K562 (cell line): ENCODE measurements at regions not wholly inside any gene's neighbourhood (a gene's known extent, or its start where the extent isn't known, plus 50 kb on each side); places are given as distances from the start of the nearest gene placed in this dataset.

Experiments used
- ATAC-seq: fragments of 200-7000 bp; cut with Tn5 transposase; 3 replicates; pipeline ENCODE4 v1.9.1; 2020; ENCODE audit warnings: moderate library complexity
- BruUV-seq: library from RNA; stranded (reverse); fragments of 400-500 nt; replicated peaks from 2 replicates; lab custom pipeline; 2021; lab: Mats Ljungman, UMichigan
- CTCF ChIA-PET: fragments of 300-600 bp; formaldehyde crosslinking; extraction: SDS; loops from one replicate; lab custom pipeline; 2021; ENCODE audit warnings: low intra/inter-chr PET ratio; lab: Yijun Ruan, JAX
- POLR2A ChIA-PET: fragments of 300-600, 350-650 bp; sonication (Branson Sonifier 250); formaldehyde crosslinking; extraction: SDS; loops from one replicate; lab custom pipeline; 2021; ENCODE audit warnings: antibody characterized with exemption, inconsistent platforms; lab: Yijun Ruan, JAX
- DNase-seq, 4 experiments: peaks; one replicate each; pipeline versions ENCODE4 v3.0.0 to v3.0.0-alpha.2; 2011 to 2018; ENCODE audit warnings: low spot score in 3 of 4, mixed read lengths in 3 of 4; ENCODE audit errors: extremely low read depth in 1 of 4
- FAIRE-seq: peaks from 2 replicates; lab custom pipeline; 2011; peaks lifted over from hg19 to GRCh38; lab: Jason Lieb, UNC
- H2AFZ ChIP-seq: 2 replicates; pipeline ENCODE4 v1.6.0; 2011; ENCODE audit warnings: low read depth, low read length, control low read depth, inconsistent platforms
- H3K27ac ChIP-seq: fragments of 200-600 bp; 3 replicates; pipeline ENCODE4 v1.8.0; 2011; ENCODE audit warnings: low read depth, mild to moderate bottlenecking, control low read depth, inconsistent platforms, low read length, moderate library complexity, mixed read lengths; ENCODE audit errors: extremely low read depth
- H3K27me3 ChIP-seq, 2 experiments: fragments of 300-600 bp in 1 of 2; 2 replicates in 1 of 2; 3 replicates in 1 of 2; pipeline versions ENCODE4 v1.6.0 to v1.8.0; 2011; ENCODE audit warnings: inconsistent platforms in 2 of 2, low read length in 2 of 2, mild to moderate bottlenecking in 1 of 2, mixed read lengths in 1 of 2, moderate library complexity in 1 of 2; ENCODE audit not compliant: control insufficient read depth in 2 of 2, insufficient read depth in 2 of 2
- H3K36me3 ChIP-seq: fragments of 300-600 bp; 3 replicates; pipeline ENCODE4 v1.8.0; 2011; ENCODE audit warnings: mild to moderate bottlenecking, low read length, inconsistent platforms; ENCODE audit not compliant: control insufficient read depth, insufficient read depth
- H3K4me1 ChIP-seq, 2 experiments: fragments of 200-600 bp in 1 of 2; replicated peaks in 1 of 2; 2 replicates in 1 of 2; 3 replicates in 1 of 2; pipeline versions ENCODE4 v1.5.1 to v1.8.0; 2011; ENCODE audit warnings: inconsistent platforms in 2 of 2, low read length in 2 of 2, mild to moderate bottlenecking in 1 of 2, mixed read lengths in 1 of 2, moderate library complexity in 1 of 2; ENCODE audit not compliant: control insufficient read depth in 2 of 2, insufficient read depth in 2 of 2
- H3K4me2 ChIP-seq: 2 replicates; pipeline ENCODE4 v1.6.1; 2011; ENCODE audit warnings: low read length, control low read depth, inconsistent platforms, mixed read lengths; ENCODE audit not compliant: insufficient read depth
- H3K4me3 ChIP-seq: fragments of 200-600 bp; sonication (generic), shearing (Covaris generic); 2 replicates; pipeline ENCODE4 v1.5.1; 2016; ENCODE audit warnings: control low read depth, inconsistent platforms
- H3K79me2 ChIP-seq: fragments of 200-600 bp; 3 replicates; pipeline ENCODE4 v1.8.0; 2011; ENCODE audit warnings: low read length, inconsistent platforms; ENCODE audit not compliant: control insufficient read depth, insufficient read depth
- H3K9ac ChIP-seq, 2 experiments: 2 replicates each; pipeline versions ENCODE4 v1.6.0 to v1.6.1; 2011; ENCODE audit warnings: low read depth in 2 of 2, low read length in 2 of 2, control low read depth in 1 of 2, inconsistent platforms in 1 of 2, mild to moderate bottlenecking in 1 of 2, mixed read lengths in 1 of 2; ENCODE audit not compliant: insufficient read depth in 1 of 2
- H3K9me1 ChIP-seq: one replicate; pipeline ENCODE4 v1.6.0; 2011; ENCODE audit warnings: inconsistent platforms, mild to moderate bottlenecking, low read length, moderate library complexity; ENCODE audit not compliant: control insufficient read depth, insufficient read depth
- H3K9me3 ChIP-seq: replicated peaks from 2 replicates; pipeline ENCODE4 v1.5.1; 2011; ENCODE audit warnings: low read depth, low read length, inconsistent platforms; ENCODE audit not compliant: control insufficient read depth, insufficient read depth
- H4K20me1 ChIP-seq: replicated peaks from 2 replicates; pipeline ENCODE4 v1.6.1; 2011; ENCODE audit warnings: low read length, inconsistent platforms, mixed read lengths; ENCODE audit not compliant: control insufficient read depth, insufficient read depth
- CBFA2T2 ChIP-seq: fragments of 450-650 bp; conservative IDR thresholded peaks from 2 replicates; pipeline ENCODE4 v1.6.1; 2017; ENCODE audit warnings: mild to moderate bottlenecking
- ELF4 ChIP-seq: fragments of 450-650 bp; formaldehyde crosslinking; IDR thresholded peaks from 2 replicates; pipeline ENCODE4 v1.4.0; 2022; ENCODE audit warnings: missing genetic modification characterization
- FOXA1 ChIP-seq: fragments of 450-650 bp; IDR thresholded peaks from 2 replicates; pipeline ENCODE4 v1.6.1; 2016; ENCODE audit warnings: mild to moderate bottlenecking, borderline replicate concordance
- HMG20A ChIP-seq: fragments of 450-650 bp; formaldehyde crosslinking; conservative IDR thresholded peaks from 2 replicates; pipeline ENCODE4 v1.4.0; 2020; ENCODE audit warnings: mild to moderate bottlenecking, mixed read lengths
- HMGXB4 ChIP-seq: sonication (generic); formaldehyde crosslinking; IDR thresholded peaks from 2 replicates; pipeline ENCODE4 v1.8.1; 2023; ENCODE audit warnings: mild to moderate bottlenecking, missing genetic modification reagents
- KAT2B ChIP-seq: IDR thresholded peaks from one replicate; pipeline ENCODE4 v1.6.1; 2012; ENCODE audit warnings: low read depth, mild to moderate bottlenecking, control low read depth, inconsistent platforms, low read length, moderate library complexity
- KLF13 ChIP-seq: fragments of 450-650 bp; IDR thresholded peaks from 2 replicates; pipeline ENCODE4 v1.6.1; 2016; ENCODE audit warnings: missing genetic modification characterization, low read depth, mild to moderate bottlenecking, missing compliant biosample characterization, moderate library complexity, borderline replicate concordance
- MTA3 ChIP-seq: fragments of 450-650 bp; formaldehyde crosslinking; IDR thresholded peaks from 2 replicates; pipeline ENCODE4 v1.6.1; 2017; ENCODE audit warnings: mild to moderate bottlenecking, borderline replicate concordance
- NFE2 ChIP-seq: IDR thresholded peaks from 2 replicates; pipeline ENCODE4 v1.6.1; 2014; ENCODE audit warnings: antibody characterized with exemption, low read depth
- NR2F6 ChIP-seq: fragments of 450-650 bp; formaldehyde crosslinking; IDR thresholded peaks from 2 replicates; pipeline ENCODE4 v1.4.0; 2020; ENCODE audit warnings: mild to moderate bottlenecking
- PHB ChIP-seq: fragments of 250-450 bp; sonication (Bioruptor Pico); IDR thresholded peaks from 2 replicates; pipeline ENCODE4 v1.5.0; 2021
- PURB ChIP-seq: sonication (generic); formaldehyde crosslinking; IDR thresholded peaks from 2 replicates; pipeline ENCODE4 v1.9.0; 2021; ENCODE audit warnings: low read depth, mild to moderate bottlenecking, missing genetic modification reagents
- RB1 ChIP-seq: fragments of 450-650 bp; IDR thresholded peaks from 2 replicates; pipeline ENCODE4 v1.6.1; 2017; ENCODE audit warnings: low read depth, mild to moderate bottlenecking
- RFX7 ChIP-seq: fragments of 250-450 bp; sonication (Bioruptor Pico); IDR thresholded peaks from 2 replicates; pipeline ENCODE4 v1.5.1; 2021; ENCODE audit warnings: mild to moderate bottlenecking
- SNIP1 ChIP-seq: fragments of 450-650 bp; IDR thresholded peaks from 2 replicates; pipeline ENCODE4 v1.7.1; 2017; ENCODE audit warnings: low read depth, mild to moderate bottlenecking
- SNRNP70 ChIP-seq: fragments of 200-400 bp; formaldehyde crosslinking; optimal IDR thresholded peaks from 2 replicates; pipeline ENCODE3; 2017; ENCODE audit warnings: low read depth, low read length
- TAF9B ChIP-seq: fragments of 450-650 bp; IDR thresholded peaks from 2 replicates; pipeline ENCODE4 v1.6.1; 2018; ENCODE audit warnings: mild to moderate bottlenecking; ENCODE audit not compliant: partially characterized antibody
- ZC3H11A ChIP-seq: IDR thresholded peaks from 2 replicates; pipeline ENCODE4 v1.6.1; 2012; ENCODE audit warnings: low read depth, low read length, improper control_type of control experiment
- ZNF280B ChIP-seq: fragments of 250-450 bp; sonication (Bioruptor Pico); IDR thresholded peaks from 2 replicates; pipeline ENCODE4 v1.5.1; 2021; ENCODE audit warnings: mild to moderate bottlenecking
- WGBS: fragments of 100-300 bp; shearing (Covaris generic); methylation state at CpG from one replicate; pipeline ENCODE4 v1.1.6; 2016; ENCODE audit warnings: low coverage, mixed read lengths; ENCODE audit not compliant: insufficient coverage; ENCODE audit errors: missing lambda C conversion rate; 5-methylcytosine and 5-hydroxymethylcytosine counted together
- in situ Hi-C: fragments of 300-500 bp; cut with MboI; formaldehyde crosslinking; loops from 4 replicates; pipeline ENCODE4 v1.15.0; 2018; ENCODE audit warnings: inconsistent platforms, mixed read lengths
- intact Hi-C: fragments of 100-400 bp; cut with micrococcal nuclease; formaldehyde crosslinking; loops from 2 replicates; pipeline ENCODE4 v1.14.2; 2022

GRCh38 chr10:53071505-53072125, 299.0 kb upstream of the MBL2 start:
- WGBS = 9% methylated on average over 4 of the region's 4 CpGs
- Histone ChIP-seq H3K9me1 (no peaks in the 10 kb centered on the region), H3K9me3 (peaks cover 4% of the 10 kb centered on the region), H3K4me3 (no peak overlapping the region), H4K20me1 (no peaks in the 10 kb centered on the region), H3K4me2 (no peak overlapping the region), H2AFZ (no peak overlapping the region), H3K79me2 (no peaks in the 10 kb centered on the region), H3K9ac (no peak overlapping the region), H3K27me3 (no peaks in the 10 kb centered on the region), H3K4me1 (no peaks in the 10 kb centered on the region), H3K36me3 (no peaks in the 10 kb centered on the region), H3K27ac (no peak overlapping the region)
- CTCF ChIA-PET = no interaction called here
- DNase-seq (no peak), ATAC-seq (no peak), FAIRE-seq (no peak)
- no TSS peak for BruUV-seq
- intact Hi-C loops (no loop called here), in situ Hi-C loops (no loop called here)
- TF ChIP-seq ZC3H11A (no peak), FOXA1 (no peak), NFE2 (no peak), KLF13 (tag) (no peak), HMGXB4 (CRISPR knock-in tag) (no peak), SNRNP70 (no peak), SNIP1 (no peak), MTA3 (no peak), HMG20A (CRISPR knock-in tag) (no peak), CBFA2T2 (no peak), ZNF280B (CRISPR knock-in tag) (no peak), PURB (CRISPR knock-in tag) (no peak), ELF4 (CRISPR knock-in tag) (no peak), PHB (no peak), KAT2B (no peak), TAF9B (no peak), RFX7 (no peak), NR2F6 (CRISPR knock-in tag) (no peak), RB1 (no peak)
- POLR2A ChIA-PET = no interaction called here
